Cardiac fibroblast (primary cell): ENCODE measurements at regions not wholly inside any gene's neighbourhood (a gene's known extent, or its start where the extent isn't known, plus 50 kb on each side); places are given as distances from the start of the nearest gene placed in this dataset.

Experiments used
- DNase-seq, 2 donors: peaks; one replicate each; pipeline versions ENCODE4 v3.0.0 to v3.0.0-alpha.2; 2010; ENCODE audit warnings: low read depth in 2 of 2
- H3K4me3 ChIP-seq, 2 donors: replicated peaks in 1 of 2; 1 replicate in 1 of 2; 2 replicates in 1 of 2; pipeline ENCODE4 v1.5.1; 2011; ENCODE audit warnings: low read depth in 2 of 2, low read length in 2 of 2, mild to moderate bottlenecking in 2 of 2, moderate library complexity in 1 of 2
- CTCF ChIP-seq: IDR thresholded peaks from one replicate; pipeline ENCODE4 v1.5.1; 2011; ENCODE audit warnings: low read depth, mild to moderate bottlenecking, low read length, inconsistent platforms

- no peak overlapping the region for H3K4me3 ChIP-seq
- TF ChIP-seq CTCF, result no peak
- DNase-seq, result no peak
These were observed 269.7 kb upstream of the ACVR2A start for GRCh38 chr2:147575106-147575505.

- DNase-seq, result no peak
- no peak for TF ChIP-seq CTCF
- H3K4me3 ChIP-seq, result no peak overlapping the region
These were observed 272.2 kb upstream of the ACVR2A start for GRCh38 chr2:147572622-147573021.

GRCh38 chr2:147569426-147569825, 275.4 kb upstream of the ACVR2A start:
- no peak overlapping the region for H3K4me3 ChIP-seq
- no peak for DNase-seq
- TF ChIP-seq CTCF, result no peak

- TF ChIP-seq CTCF, result no peak
- no peak overlapping the region for H3K4me3 ChIP-seq
- no peak for DNase-seq
These were observed 276.7 kb upstream of the ACVR2A start for GRCh38 chr2:147568109-147568508.

GRCh38 chr2:147567136-147567535, 277.7 kb upstream of the ACVR2A start:
- H3K4me3 ChIP-seq, result no peak overlapping the region
- DNase-seq, result peak in 1 of 2 donors; percentile 30
- TF ChIP-seq CTCF, result no peak

- TF ChIP-seq CTCF, result no peak
- DNase-seq, result peak in 1 of 2 donors; percentile 51
- H3K4me3 ChIP-seq, result no peak overlapping the region
These were observed 283.9 kb upstream of the ACVR2A start for GRCh38 chr2:147560810-147561535.
